Fibroblast of skin of scalp (primary cell): ENCODE measurements at regions not wholly inside any gene's neighbourhood (a gene's known extent, or its start where the extent isn't known, plus 50 kb on each side); places are given as distances from the start of the nearest gene placed in this dataset.
A peak's percentile ranks its signal among the peaks of the same experiment; 100 is the strongest.

Experiments
- DNase-seq: peaks from one replicate; pipeline ENCODE4 v3.0.0-alpha.2; 2013

- DNase-seq, result peak; percentile 88
These were observed 197.6 kb upstream of the FOXD3 start for GRCh38 chr1:63124666-63125191.

GRCh38 chr1:63126104-63126503 is 196.3 kb upstream of the FOXD3 start:
- no peak for DNase-seq

GRCh38 chr1:63127376-63127775 is 195.0 kb upstream of the FOXD3 start:
- peak; percentile 45 for DNase-seq

GRCh38 chr1:63128556-63128955 is 193.8 kb upstream of the FOXD3 start:
- no peak for DNase-seq

GRCh38 chr1:63129184-63129583 is 193.2 kb upstream of the FOXD3 start:
- DNase-seq, result no peak

GRCh38 chr1:63129855-63130254 is 192.5 kb upstream of the FOXD3 start:
- DNase-seq, result no peak

GRCh38 chr1:63134501-63135173 is 187.7 kb upstream of the FOXD3 start:
- no peak for DNase-seq

GRCh38 chr1:63135174-63135512 is 187.2 kb upstream of the FOXD3 start:
- DNase-seq, result no peak

GRCh38 chr1:63135801-63136200 is 186.6 kb upstream of the FOXD3 start:
- no peak for DNase-seq

GRCh38 chr1:63142001-63142400 is 180.4 kb upstream of the FOXD3 start:
- no peak for DNase-seq

GRCh38 chr1:63143482-63143881 is 178.9 kb upstream of the FOXD3 start:
- DNase-seq, result no peak

- no peak for DNase-seq
These were observed 174.6 kb upstream of the FOXD3 start for GRCh38 chr1:63147783-63148182.

GRCh38 chr1:63148825-63149645 is 173.3 kb upstream of the FOXD3 start:
- peak; percentile 56 for DNase-seq

GRCh38 chr1:63152572-63152971 is 169.8 kb upstream of the FOXD3 start:
- DNase-seq, result no peak

- DNase-seq, result no peak
These were observed 166.9 kb upstream of the FOXD3 start for GRCh38 chr1:63155437-63155836.

- DNase-seq, result no peak
These were observed 165.3 kb upstream of the FOXD3 start for GRCh38 chr1:63157085-63157484.

- DNase-seq, result no peak
These were observed 153.3 kb upstream of the FOXD3 start for GRCh38 chr1:63169057-63169456.

GRCh38 chr1:63173161-63173560 is 149.2 kb upstream of the FOXD3 start:
- DNase-seq, result no peak

- no peak for DNase-seq
These were observed 132.7 kb upstream of the FOXD3 start for GRCh38 chr1:63189677-63190076.

GRCh38 chr1:63190171-63190570 is 132.2 kb upstream of the FOXD3 start:
- no peak for DNase-seq

GRCh38 chr1:63198871-63199394 is 123.4 kb upstream of the FOXD3 start:
- no peak for DNase-seq

- DNase-seq, result no peak
These were observed 122.5 kb upstream of the FOXD3 start for GRCh38 chr1:63199706-63200335.

- DNase-seq, result no peak
These were observed 121.7 kb upstream of the FOXD3 start for GRCh38 chr1:63200676-63201075.
